Smooth muscle cell (in vitro differentiated cells): ENCODE measurements at regions not wholly inside any gene's neighbourhood (a gene's known extent, or its start where the extent isn't known, plus 50 kb on each side); places are given as distances from the start of the nearest gene placed in this dataset.

Experiments
- DNase-seq: peaks from one replicate; lab custom pipeline; 2025; ENCODE audit not compliant: unreplicated experiment; lab: John Stamatoyannopoulos, UW
- H2AFZ ChIP-seq: fragments of 200-600 bp; sonication (generic); 2 replicates; pipeline ENCODE4 v1.6.0; 2016; ENCODE audit warnings: antibody characterized with exemption, low read depth, mild to moderate bottlenecking
- H3F3A ChIP-seq: fragments of 200-600 bp; sonication (generic); 2 replicates; pipeline ENCODE4 v1.6.0; 2017; ENCODE audit warnings: antibody characterized with exemption, low read depth
- H3K27ac ChIP-seq: fragments of 200-600 bp; sonication (generic); 2 replicates; pipeline ENCODE4 v1.5.1; 2016; ENCODE audit warnings: low read depth, mild to moderate bottlenecking
- H3K27me3 ChIP-seq: fragments of 200-600 bp; sonication (generic); 2 replicates; pipeline ENCODE4 v1.6.1; 2016; ENCODE audit warnings: low read depth, mild to moderate bottlenecking
- H3K36me3 ChIP-seq: fragments of 200-600 bp; sonication (generic); 2 replicates; pipeline ENCODE4 v1.5.1; 2016; ENCODE audit warnings: low read depth
- H3K4me1 ChIP-seq: fragments of 200-600 bp; sonication (generic); 2 replicates; pipeline ENCODE4 v1.5.1; 2016; ENCODE audit warnings: low read depth
- H3K4me2 ChIP-seq: fragments of 200-600 bp; sonication (generic); 2 replicates; pipeline ENCODE4 v1.6.0; 2016; ENCODE audit warnings: mild to moderate bottlenecking
- H3K4me3 ChIP-seq: fragments of 200-600 bp; sonication (generic); 2 replicates; pipeline ENCODE4 v1.5.1; 2016; ENCODE audit warnings: mild to moderate bottlenecking
- H3K79me2 ChIP-seq: fragments of 200-600 bp; sonication (generic); 2 replicates; pipeline ENCODE4 v1.6.0; 2016; ENCODE audit warnings: low read depth, mild to moderate bottlenecking
- H3K9ac ChIP-seq: fragments of 200-600 bp; sonication (generic); 2 replicates; pipeline ENCODE4 v1.6.0; 2016; ENCODE audit warnings: low read depth
- H3K9me3 ChIP-seq: fragments of 200-600 bp; sonication (generic); replicated peaks from 2 replicates; pipeline ENCODE4 v1.5.1; 2016; ENCODE audit warnings: low read depth
- H4K20me1 ChIP-seq: fragments of 200-600 bp; sonication (generic); 2 replicates; pipeline ENCODE4 v1.6.0; 2016; ENCODE audit warnings: low read depth
- CTCF ChIP-seq: fragments of 200-600 bp; sonication (generic); IDR thresholded peaks from 2 replicates; pipeline ENCODE4 v1.5.1; 2017; ENCODE audit warnings: borderline replicate concordance, mild to moderate bottlenecking, antibody characterized with exemption; ENCODE audit not compliant: insufficient read depth, poor library complexity, severe bottlenecking
- WGBS: methylation state at CpG from one replicate; pipeline ENCODE4 v1.1.7; 2016; ENCODE audit warnings: low lambda C conversion rate; 5-methylcytosine and 5-hydroxymethylcytosine counted together

- H3F3A ChIP-seq = no peaks in the 10 kb centered on the region
- WGBS = 87% methylated on average over 4 of the region's 4 CpGs
- H3K9ac ChIP-seq = no peak overlapping the region
- H3K79me2 ChIP-seq = no peaks in the 10 kb centered on the region
- H3K9me3 ChIP-seq = no peaks in the 10 kb centered on the region
- no peaks in the 10 kb centered on the region for H3K36me3 ChIP-seq
- H3K27me3 ChIP-seq = no peaks in the 10 kb centered on the region
- no peaks in the 10 kb centered on the region for H3K4me1 ChIP-seq
- no peak for TF ChIP-seq CTCF
- DNase-seq = no peak
- no peak overlapping the region for H3K4me3 ChIP-seq
- H3K27ac ChIP-seq = no peak overlapping the region
- no peaks in the 10 kb centered on the region for H4K20me1 ChIP-seq
- H3K4me2 ChIP-seq = no peak overlapping the region
- H2AFZ ChIP-seq = no peak overlapping the region
Observed at GRCh38 chr21:15359251-15359650, 294.5 kb upstream of the NRIP1 start.

DNA sequence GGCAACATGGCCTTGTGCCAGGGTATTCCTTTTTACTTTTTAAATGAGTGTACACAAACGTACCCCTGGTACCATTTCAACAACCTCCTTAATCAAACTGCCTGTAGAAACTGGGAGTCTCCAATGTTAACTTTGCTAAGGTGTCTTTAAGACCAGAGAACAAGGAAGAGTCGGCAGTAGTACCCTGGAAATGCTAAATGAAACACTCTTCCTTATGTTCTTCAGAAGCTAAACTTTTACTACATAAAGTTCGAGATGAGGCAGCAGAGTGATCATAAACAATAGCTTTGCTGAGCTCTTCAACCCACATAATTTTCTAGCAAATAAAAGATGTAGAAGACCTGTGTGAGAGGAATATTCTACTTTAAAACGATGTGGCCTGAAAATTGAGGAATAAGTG lies 297.7 kb upstream of the NRIP1 start:
- no peak for DNase-seq
- H3K79me2 ChIP-seq = no peaks in the 10 kb centered on the region
- H3K36me3 ChIP-seq = no peaks in the 10 kb centered on the region
- H3K4me2 ChIP-seq = no peak overlapping the region
- no peaks in the 10 kb centered on the region for H4K20me1 ChIP-seq
- no peaks in the 10 kb centered on the region for H3F3A ChIP-seq
- H3K27ac ChIP-seq = no peak overlapping the region
- no peaks in the 10 kb centered on the region for H3K9me3 ChIP-seq
- H2AFZ ChIP-seq = no peak overlapping the region
- WGBS = 90% methylated on average over 4 of the region's 4 CpGs
- no peak for TF ChIP-seq CTCF
- H3K9ac ChIP-seq = no peak overlapping the region
- H3K4me1 ChIP-seq = no peaks in the 10 kb centered on the region
- no peak overlapping the region for H3K4me3 ChIP-seq
- no peaks in the 10 kb centered on the region for H3K27me3 ChIP-seq

- TF ChIP-seq CTCF = no peak
- DNase-seq = no peak
- Histone ChIP-seq H3K36me3 (no peaks in the 10 kb centered on the region), H3K9me3 (no peaks in the 10 kb centered on the region), H2AFZ (no peak overlapping the region), H3K4me3 (no peak overlapping the region), H3K4me2 (no peak overlapping the region), H3K27ac (no peak overlapping the region), H4K20me1 (no peaks in the 10 kb centered on the region), H3K9ac (no peak overlapping the region), H3K27me3 (no peaks in the 10 kb centered on the region), H3F3A (no peaks in the 10 kb centered on the region), H3K4me1 (no peaks in the 10 kb centered on the region), H3K79me2 (no peaks in the 10 kb centered on the region)
- WGBS = 75% methylated on average over 1 of the region's 1 CpG
Observed at GRCh38 chr21:15363921-15364320, 299.1 kb upstream of the NRIP1 start.

DNA sequence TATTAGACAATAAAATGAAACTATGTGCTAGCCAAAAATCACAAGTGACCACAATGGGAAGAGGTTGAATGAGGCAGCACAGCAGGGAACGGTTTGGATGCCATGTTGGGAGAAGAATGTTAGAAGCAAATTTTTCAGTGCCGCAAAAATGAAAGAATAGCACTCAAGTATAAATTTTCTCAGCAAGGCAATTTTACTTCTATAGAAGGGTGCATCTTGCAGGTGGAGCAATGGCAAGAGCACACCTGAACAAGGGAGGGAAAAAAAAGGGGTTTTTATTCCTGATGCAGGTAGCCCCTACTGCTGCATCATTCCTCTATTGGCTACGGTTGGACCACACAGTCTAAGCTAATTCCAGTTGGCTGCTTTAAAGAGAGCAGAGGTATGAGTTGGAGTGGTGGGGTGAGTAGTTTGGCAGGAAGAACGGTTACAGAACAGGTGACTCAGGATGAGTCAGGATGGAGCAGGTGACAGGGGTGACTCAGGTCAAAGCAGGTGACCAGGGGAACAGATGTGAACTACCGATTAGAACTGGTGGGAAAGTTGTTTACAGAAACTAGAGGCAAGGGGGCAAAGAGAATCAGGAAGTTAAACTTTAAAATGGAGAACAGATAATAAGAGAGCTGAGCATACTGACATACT lies 301.1 kb upstream of the NRIP1 start:
- 71% methylated on average over 5 of the region's 5 CpGs for WGBS
- no peak overlapping the region for H3K4me2 ChIP-seq
- TF ChIP-seq CTCF = no peak

More for the DNA sequence above, 301.1 kb upstream of the NRIP1 start:
- no peaks in the 10 kb centered on the region for H3K9me3 ChIP-seq
- no peaks in the 10 kb centered on the region for H3K4me1 ChIP-seq
- no peaks in the 10 kb centered on the region for H4K20me1 ChIP-seq
- DNase-seq = no peak
- H3K36me3 ChIP-seq = no peaks in the 10 kb centered on the region
- H3K27ac ChIP-seq = no peak overlapping the region
- no peak overlapping the region for H3K4me3 ChIP-seq
- no peaks in the 10 kb centered on the region for H3K27me3 ChIP-seq
- H2AFZ ChIP-seq = no peak overlapping the region
- H3K9ac ChIP-seq = no peak overlapping the region
- H3K79me2 ChIP-seq = no peaks in the 10 kb centered on the region
- no peaks in the 10 kb centered on the region for H3F3A ChIP-seq
